ENCODE measurements at regions not wholly inside any gene's neighbourhood (a gene's known extent, or its start where the extent isn't known, plus 50 kb on each side); places are given as distances from the start of the nearest gene placed in this dataset.

DNA sequence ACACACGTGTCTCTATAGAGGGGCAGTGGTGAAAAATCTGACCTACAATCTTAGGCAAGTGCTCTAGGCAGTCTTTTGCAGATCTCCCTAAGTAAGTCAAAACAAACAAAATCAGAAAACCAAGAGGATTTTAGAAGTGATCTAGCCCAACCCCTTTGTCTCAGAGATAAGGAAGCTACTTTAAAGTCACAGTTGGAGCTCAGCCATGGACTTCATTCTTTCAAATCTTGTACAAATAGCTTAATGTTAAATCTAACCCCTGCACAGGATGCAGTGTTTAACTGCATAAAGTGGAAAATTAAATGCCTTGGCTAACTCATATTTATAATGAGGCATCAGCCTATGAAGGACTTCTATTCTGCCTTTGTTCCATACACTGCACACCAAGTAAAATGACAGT lies 135.1 kb upstream of the RFX3 start:
- TF ChIP-seq CTCF (IDR thresholded peaks at IDR 0.05) (no peak), POLR2AphosphoS5 (IDR thresholded peaks at IDR 0.05) (no peak), POLR2A (IDR thresholded peaks at IDR 0.05) (no peak)

All from breast epithelium (tissue), 3 donors.